Hepatocyte (in vitro differentiated cells): ENCODE measurements at regions not wholly inside any gene's neighbourhood (a gene's known extent, or its start where the extent isn't known, plus 50 kb on each side); places are given as distances from the start of the nearest gene placed in this dataset.
"Not testable (repeated sequence)": the region's sequence is repeated elsewhere in the genome, so short reads cannot be mapped to it uniquely, and the experiment has no call there.

ENCODE experiments used
- DNase-seq: peaks from one replicate; pipeline ENCODE4 v3.0.0-alpha.2; 2016; ENCODE audit warnings: low spot score
- H2AFZ ChIP-seq: fragments of 200-600 bp; sonication (generic); 2 replicates; pipeline ENCODE4 v1.6.0; 2016; ENCODE audit warnings: antibody characterized with exemption, mild to moderate bottlenecking
- H3K27ac ChIP-seq: fragments of 200-600 bp; sonication (generic); 2 replicates; pipeline ENCODE4 v1.5.1; 2016; ENCODE audit warnings: mild to moderate bottlenecking
- H3K27me3 ChIP-seq: fragments of 200-600 bp; sonication (generic); 2 replicates; pipeline ENCODE4 v1.6.1; 2016
- H3K36me3 ChIP-seq: fragments of 200-600 bp; sonication (generic); replicated peaks from 2 replicates; pipeline ENCODE4 v1.5.1; 2016; ENCODE audit warnings: low read depth; ENCODE audit not compliant: insufficient read depth
- H3K4me1 ChIP-seq: fragments of 200-600 bp; sonication (generic); 2 replicates; pipeline ENCODE4 v1.5.1; 2016; ENCODE audit warnings: mild to moderate bottlenecking, moderate library complexity; ENCODE audit not compliant: insufficient read depth
- H3K4me2 ChIP-seq: fragments of 200-600 bp; sonication (generic); 2 replicates; pipeline ENCODE4 v1.6.0; 2016
- H3K4me3 ChIP-seq: fragments of 200-600 bp; sonication (generic); 2 replicates; pipeline ENCODE4 v1.5.1; 2016; ENCODE audit warnings: mild to moderate bottlenecking
- H3K79me2 ChIP-seq: fragments of 200-600 bp; sonication (generic); 2 replicates; pipeline ENCODE4 v1.6.0; 2017; ENCODE audit warnings: mild to moderate bottlenecking
- H3K9me2 ChIP-seq: fragments of 200-600 bp; sonication (generic); replicated peaks from 2 replicates; pipeline ENCODE4 v1.6.0; 2017; ENCODE audit warnings: mild to moderate bottlenecking; ENCODE audit not compliant: insufficient read depth
- H3K9me3 ChIP-seq: fragments of 200-600 bp; sonication (generic); 2 replicates; pipeline ENCODE4 v1.5.1; 2016; ENCODE audit warnings: low read depth, mild to moderate bottlenecking
- H4K20me1 ChIP-seq: fragments of 200-600 bp; sonication (generic); 2 replicates; pipeline ENCODE4 v1.6.0; 2016; ENCODE audit warnings: mild to moderate bottlenecking; ENCODE audit not compliant: insufficient read depth, poor library complexity, severe bottlenecking
- CTCF ChIP-seq: fragments of 200-600 bp; sonication (generic); IDR thresholded peaks from 2 replicates; pipeline ENCODE4 v1.5.1; 2016; ENCODE audit warnings: antibody characterized with exemption, mild to moderate bottlenecking; ENCODE audit not compliant: poor library complexity
- EZH2 ChIP-seq: fragments of 200-600 bp; sonication (generic); IDR thresholded peaks from 2 replicates; pipeline ENCODE4 v1.6.1; 2016; ENCODE audit warnings: antibody characterized with exemption, mild to moderate bottlenecking, borderline replicate concordance
- EZH2phosphoT487 ChIP-seq: fragments of 200-600 bp; sonication (generic); IDR thresholded peaks from one replicate; pipeline ENCODE4 v1.6.1; 2018; ENCODE audit warnings: antibody characterized with exemption, mild to moderate bottlenecking, low read depth, moderate library complexity; ENCODE audit not compliant: unreplicated experiment, severe bottlenecking
- WGBS: methylation state at CpG from one replicate; pipeline ENCODE4 v1.1.6; 2016; ENCODE audit warnings: low lambda C conversion rate; ENCODE audit errors: missing lambda C conversion rate; 5-methylcytosine and 5-hydroxymethylcytosine counted together

GRCh38 chr1:157319567-157319966, 181.4 kb upstream of the ETV3 start:
- TF ChIP-seq EZH2 (no peak), CTCF (no peak), EZH2phosphoT487 (no peak)
- 91% methylated on average over 5 of the region's 5 CpGs for WGBS
- Histone ChIP-seq H3K4me3 (no peak overlapping the region), H3K27ac (no peak overlapping the region), H3K9me2 (no peaks in the 10 kb centered on the region), H2AFZ (no peak overlapping the region), H4K20me1 (no peaks in the 10 kb centered on the region), H3K79me2 (no peaks in the 10 kb centered on the region), H3K4me1 (no peaks in the 10 kb centered on the region), H3K36me3 (no peaks in the 10 kb centered on the region), H3K9me3 (no peaks in the 10 kb centered on the region), H3K4me2 (no peak overlapping the region), H3K27me3 (no peaks in the 10 kb centered on the region)
- no peak for DNase-seq

GRCh38 chr1:157317229-157317628, 179.0 kb upstream of the ETV3 start:
- not testable (repeated sequence) for H3K4me1 ChIP-seq, H4K20me1 ChIP-seq

GRCh38 chr1:157315544-157315943, 177.3 kb upstream of the ETV3 start:
- no peak for DNase-seq
- no peaks in the 10 kb centered on the region for H3K9me3 ChIP-seq
- no peaks in the 10 kb centered on the region for H3K9me2 ChIP-seq
- no peaks in the 10 kb centered on the region for H3K36me3 ChIP-seq
- H3K27ac ChIP-seq = no peak overlapping the region
- 77% methylated on average over 2 of the region's 2 CpGs for WGBS
- H3K27me3 ChIP-seq = no peaks in the 10 kb centered on the region
- H3K4me3 ChIP-seq = no peak overlapping the region
- H3K4me1 ChIP-seq = peaks cover 11% of the 10 kb centered on the region
- no peaks in the 10 kb centered on the region for H4K20me1 ChIP-seq
- TF ChIP-seq EZH2phosphoT487 (no peak), EZH2 (no peak), CTCF (no peak)
- no peaks in the 10 kb centered on the region for H3K79me2 ChIP-seq
- no peak overlapping the region for H2AFZ ChIP-seq
- no peak overlapping the region for H3K4me2 ChIP-seq

More at GRCh38 chr1:157317229-157317628, 179.0 kb upstream of the ETV3 start:
- not testable (repeated sequence) for H3K9me3 ChIP-seq, H3K36me3 ChIP-seq, H3K4me2 ChIP-seq, H2AFZ ChIP-seq, DNase-seq, H3K9me2 ChIP-seq, H3K4me3 ChIP-seq, H3K27ac ChIP-seq, H3K27me3 ChIP-seq, H3K79me2 ChIP-seq
- WGBS = 90% methylated on average over 2 of the region's 2 CpGs

GRCh38 chr1:157314408-157314807, 176.2 kb upstream of the ETV3 start:
- Histone ChIP-seq H3K4me2 (no peak overlapping the region), H4K20me1 (no peaks in the 10 kb centered on the region), H3K9me3 (no peaks in the 10 kb centered on the region), H2AFZ (no peak overlapping the region), H3K36me3 (no peaks in the 10 kb centered on the region), H3K4me1 (peaks cover 11% of the 10 kb centered on the region), H3K4me3 (no peak overlapping the region), H3K79me2 (no peaks in the 10 kb centered on the region), H3K9me2 (no peaks in the 10 kb centered on the region), H3K27ac (no peak overlapping the region), H3K27me3 (no peaks in the 10 kb centered on the region)
- 74% methylated on average over 2 of the region's 2 CpGs for WGBS
- TF ChIP-seq CTCF (no peak), EZH2phosphoT487 (no peak), EZH2 (no peak)
- no peak for DNase-seq
